ENCODE measurements at regions not wholly inside any gene's neighbourhood (a gene's known extent, or its start where the extent isn't known, plus 50 kb on each side); places are given as distances from the start of the nearest gene placed in this dataset.

GRCh38 chr6:168384045-168385036 is 56.6 kb upstream of the SMOC2 start:
- DNase-seq: no peak

GRCh38 chr6:168385037-168385759 is 55.8 kb upstream of the SMOC2 start:
- DNase-seq: no peak

- no peak for DNase-seq
These were observed 54.9 kb upstream of the SMOC2 start for GRCh38 chr6:168385858-168386735.

- DNase-seq: no peak
These were observed 54.0 kb upstream of the SMOC2 start for GRCh38 chr6:168386973-168387372.

GRCh38 chr6:168387426-168387825 is 53.6 kb upstream of the SMOC2 start:
- DNase-seq: no peak

- no peak for DNase-seq
These were observed 53.1 kb upstream of the SMOC2 start for GRCh38 chr6:168387911-168388310.

GRCh38 chr6:168388641-168389633 is 52.0 kb upstream of the SMOC2 start:
- no peak for DNase-seq

- no peak for DNase-seq
These were observed 50.1 kb upstream of the SMOC2 start for GRCh38 chr6:168390749-168391420.

Data from kidney glomerular epithelial cell (primary cell).